ENCODE measurements at regions not wholly inside any gene's neighbourhood (a gene's known extent, or its start where the extent isn't known, plus 50 kb on each side); places are given as distances from the start of the nearest gene placed in this dataset.
"Not testable (repeated sequence)": the region's sequence is repeated elsewhere in the genome, so short reads cannot be mapped to it uniquely, and the experiment has no call there.

GRCh38 chr10:78605800-78606350 lies 462.9 kb upstream of the ZMIZ1 start:
- Histone ChIP-seq H3K36me3 (ENCODE audit: control insufficient read depth, insufficient read depth, low read length) (no peaks in the 10 kb centered on the region), H3K27me3 (ENCODE audit: control insufficient read depth, insufficient read depth, low read length) (no peaks in the 10 kb centered on the region), H3K4me3 (ENCODE audit: low read depth, low read length) (no peak overlapping the region), H3K4me1 (ENCODE audit: control insufficient read depth, insufficient read depth, low read length) (no peaks in the 10 kb centered on the region), H3K9ac (ENCODE audit: low read depth, low read length) (no peak overlapping the region), H3K9me3 (ENCODE audit: control insufficient read depth, insufficient read depth, low read length) (no peaks in the 10 kb centered on the region; the same call in 1 of the 2 replicates), H3K27ac (ENCODE audit: low read depth, low read length) (no peak overlapping the region)

DNA sequence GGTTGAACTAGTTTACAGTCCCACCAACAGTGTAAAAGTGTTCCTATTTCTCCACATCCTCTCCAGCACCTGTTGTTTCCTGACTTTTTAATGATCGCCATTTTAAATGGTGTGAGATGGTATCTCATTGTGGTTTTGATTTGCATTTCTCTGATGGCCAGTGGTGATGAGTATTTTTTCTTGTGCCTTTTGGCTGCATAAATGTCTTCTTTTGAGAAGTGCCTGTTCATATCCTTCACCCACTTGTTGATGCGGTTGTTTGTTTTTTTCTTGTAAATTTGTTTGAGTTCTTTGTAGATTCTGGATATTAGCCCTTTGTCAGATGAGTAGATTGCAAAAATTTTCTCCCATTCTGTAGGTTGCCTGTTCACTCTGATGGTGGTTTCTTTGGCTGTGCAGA lies 462.0 kb upstream of the ZMIZ1 start:
- not testable (repeated sequence) for H3K27ac ChIP-seq (ENCODE audit: low read depth, low read length); H3K9me3 ChIP-seq (ENCODE audit: control insufficient read depth, insufficient read depth, low read length); H3K4me1 ChIP-seq (ENCODE audit: control insufficient read depth, insufficient read depth, low read length); H3K4me3 ChIP-seq (ENCODE audit: low read depth, low read length); H3K27me3 ChIP-seq (ENCODE audit: control insufficient read depth, insufficient read depth, low read length); H3K36me3 ChIP-seq (ENCODE audit: control insufficient read depth, insufficient read depth, low read length); H3K9ac ChIP-seq (ENCODE audit: low read depth, low read length)

DNA sequence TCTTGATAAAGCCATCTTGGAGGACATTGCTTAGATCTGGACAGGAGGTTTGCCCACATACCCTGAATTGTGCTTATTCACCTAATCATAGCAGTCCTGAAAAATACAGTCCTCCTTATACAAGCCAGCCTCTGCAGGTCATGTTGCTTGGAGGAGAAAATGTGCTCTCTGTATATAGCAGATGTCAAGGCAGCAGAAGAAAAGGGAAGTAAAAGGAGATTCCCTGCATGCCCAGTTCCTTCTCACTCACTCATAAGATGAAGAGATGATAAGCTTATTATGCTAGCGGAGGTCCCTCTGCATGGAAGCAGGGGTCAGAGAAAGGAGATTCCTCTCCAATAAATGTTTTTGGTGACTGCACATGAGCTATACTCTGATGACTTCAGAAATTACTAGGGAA lies 458.8 kb upstream of the ZMIZ1 start:
- H3K36me3 ChIP-seq (ENCODE audit: control insufficient read depth, insufficient read depth, low read length), result no peaks in the 10 kb centered on the region
- no peaks in the 10 kb centered on the region; the same call in 1 of the 2 replicates for H3K9me3 ChIP-seq (ENCODE audit: control insufficient read depth, insufficient read depth, low read length)
- no peak overlapping the region for H3K27ac ChIP-seq (ENCODE audit: low read depth, low read length)
- no peak overlapping the region for H3K4me3 ChIP-seq (ENCODE audit: low read depth, low read length)
- H3K9ac ChIP-seq (ENCODE audit: low read depth, low read length), result no peak overlapping the region
- no peaks in the 10 kb centered on the region; the same call in 1 of the 2 replicates for H3K27me3 ChIP-seq (ENCODE audit: control insufficient read depth, insufficient read depth, low read length)
- H3K4me1 ChIP-seq (ENCODE audit: control insufficient read depth, insufficient read depth, low read length), result no peaks in the 10 kb centered on the region

- no peak overlapping the region for H3K9ac ChIP-seq (ENCODE audit: low read depth, low read length)
- H3K4me1 ChIP-seq (ENCODE audit: control insufficient read depth, insufficient read depth, low read length), result no peaks in the 10 kb centered on the region
- no peak overlapping the region for H3K27ac ChIP-seq (ENCODE audit: low read depth, low read length)
- no peaks in the 10 kb centered on the region; the same call in 1 of the 2 replicates for H3K9me3 ChIP-seq (ENCODE audit: control insufficient read depth, insufficient read depth, low read length)
- H3K36me3 ChIP-seq (ENCODE audit: control insufficient read depth, insufficient read depth, low read length), result no peaks in the 10 kb centered on the region
- no peak overlapping the region for H3K4me3 ChIP-seq (ENCODE audit: low read depth, low read length)
- H3K27me3 ChIP-seq (ENCODE audit: control insufficient read depth, insufficient read depth, low read length), result no peaks in the 10 kb centered on the region; the same call in 1 of the 2 replicates
Observed at GRCh38 chr10:78613132-78613531, 455.6 kb upstream of the ZMIZ1 start.

DNA sequence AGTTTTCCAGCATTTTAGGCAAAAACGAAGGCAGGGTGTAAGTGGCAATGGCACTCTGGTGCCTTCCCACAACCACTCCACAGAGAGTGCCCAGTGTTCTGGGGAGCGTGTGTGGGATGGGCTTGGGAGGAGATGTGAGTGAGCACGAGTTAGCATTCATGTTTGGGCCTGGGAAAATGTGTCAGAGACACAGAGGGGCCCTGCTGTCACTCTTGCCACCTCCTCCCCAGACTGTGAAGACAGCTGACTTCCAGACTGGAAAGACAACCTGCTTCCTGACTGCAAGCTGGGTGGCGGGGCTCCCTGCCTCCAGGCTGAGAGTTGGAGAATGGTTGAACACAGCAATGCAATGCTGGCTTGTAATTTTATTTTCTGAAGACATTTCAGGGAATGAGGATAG lies 454.5 kb upstream of the ZMIZ1 start:
- no peak overlapping the region for H3K4me3 ChIP-seq (ENCODE audit: low read depth, low read length)

DNA sequence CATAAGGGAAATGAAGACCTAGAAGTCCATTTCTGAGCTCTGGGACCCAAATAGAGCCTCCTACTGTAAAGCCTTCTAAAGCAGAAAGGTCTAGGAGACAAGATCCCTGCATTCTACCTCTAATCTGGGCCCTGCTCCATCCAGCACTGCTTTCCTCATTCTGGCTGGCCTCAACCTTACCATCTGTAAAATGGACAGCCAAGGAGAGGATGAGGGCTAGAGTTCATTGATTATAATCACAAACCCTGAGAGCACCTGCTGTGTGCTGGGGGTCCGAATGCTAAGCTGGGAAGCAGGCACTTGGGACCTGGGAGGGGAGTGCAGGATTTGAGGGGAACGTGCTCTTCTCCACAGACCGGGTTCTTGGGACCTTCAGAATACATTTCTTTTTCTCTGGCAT lies 454.0 kb upstream of the ZMIZ1 start:
- H3K27me3 ChIP-seq (ENCODE audit: control insufficient read depth, insufficient read depth, low read length), result no peaks in the 10 kb centered on the region; the same call in 1 of the 2 replicates
- no peaks in the 10 kb centered on the region for H3K36me3 ChIP-seq (ENCODE audit: control insufficient read depth, insufficient read depth, low read length)
- H3K4me3 ChIP-seq (ENCODE audit: low read depth, low read length), result no peak overlapping the region
- H3K9me3 ChIP-seq (ENCODE audit: control insufficient read depth, insufficient read depth, low read length), result no peaks in the 10 kb centered on the region; the same call in 1 of the 2 replicates
- no peak overlapping the region for H3K9ac ChIP-seq (ENCODE audit: low read depth, low read length)
- H3K4me1 ChIP-seq (ENCODE audit: control insufficient read depth, insufficient read depth, low read length), result no peaks in the 10 kb centered on the region
- no peak overlapping the region for H3K27ac ChIP-seq (ENCODE audit: low read depth, low read length)

More for the DNA sequence above, 454.5 kb upstream of the ZMIZ1 start:
- H3K27me3 ChIP-seq (ENCODE audit: control insufficient read depth, insufficient read depth, low read length), result no peaks in the 10 kb centered on the region; the same call in 1 of the 2 replicates
- no peaks in the 10 kb centered on the region; the same call in 1 of the 2 replicates for H3K9me3 ChIP-seq (ENCODE audit: control insufficient read depth, insufficient read depth, low read length)
- H3K9ac ChIP-seq (ENCODE audit: low read depth, low read length), result no peak overlapping the region
- no peaks in the 10 kb centered on the region for H3K4me1 ChIP-seq (ENCODE audit: control insufficient read depth, insufficient read depth, low read length)
- H3K27ac ChIP-seq (ENCODE audit: low read depth, low read length), result no peak overlapping the region
- H3K36me3 ChIP-seq (ENCODE audit: control insufficient read depth, insufficient read depth, low read length), result no peaks in the 10 kb centered on the region

GRCh38 chr10:78616125-78616695 lies 452.6 kb upstream of the ZMIZ1 start:
- H3K36me3 ChIP-seq (ENCODE audit: control insufficient read depth, insufficient read depth, low read length), result no peaks in the 10 kb centered on the region
- no peaks in the 10 kb centered on the region for H3K9me3 ChIP-seq (ENCODE audit: control insufficient read depth, insufficient read depth, low read length)
- H3K4me1 ChIP-seq (ENCODE audit: control insufficient read depth, insufficient read depth, low read length), result no peaks in the 10 kb centered on the region
- no peak overlapping the region for H3K27ac ChIP-seq (ENCODE audit: low read depth, low read length)
- no peak overlapping the region for H3K4me3 ChIP-seq (ENCODE audit: low read depth, low read length)
- no peaks in the 10 kb centered on the region; the same call in 1 of the 2 replicates for H3K27me3 ChIP-seq (ENCODE audit: control insufficient read depth, insufficient read depth, low read length)
- no peak overlapping the region for H3K9ac ChIP-seq (ENCODE audit: low read depth, low read length)

- no peak overlapping the region for H3K4me3 ChIP-seq (ENCODE audit: low read depth, low read length)
- H3K27ac ChIP-seq (ENCODE audit: low read depth, low read length), result no peak overlapping the region
- H3K36me3 ChIP-seq (ENCODE audit: control insufficient read depth, insufficient read depth, low read length), result no peaks in the 10 kb centered on the region
- no peaks in the 10 kb centered on the region for H3K9me3 ChIP-seq (ENCODE audit: control insufficient read depth, insufficient read depth, low read length)
- no peak overlapping the region for H3K9ac ChIP-seq (ENCODE audit: low read depth, low read length)
- no peaks in the 10 kb centered on the region; the same call in 1 of the 2 replicates for H3K27me3 ChIP-seq (ENCODE audit: control insufficient read depth, insufficient read depth, low read length)
- no peaks in the 10 kb centered on the region for H3K4me1 ChIP-seq (ENCODE audit: control insufficient read depth, insufficient read depth, low read length)
Observed at GRCh38 chr10:78617115-78617514, 451.7 kb upstream of the ZMIZ1 start.

- no peaks in the 10 kb centered on the region for H3K4me1 ChIP-seq (ENCODE audit: control insufficient read depth, insufficient read depth, low read length)
- H3K9ac ChIP-seq (ENCODE audit: low read depth, low read length), result no peak overlapping the region
- no peaks in the 10 kb centered on the region for H3K9me3 ChIP-seq (ENCODE audit: control insufficient read depth, insufficient read depth, low read length)
- H3K27me3 ChIP-seq (ENCODE audit: control insufficient read depth, insufficient read depth, low read length), result no peaks in the 10 kb centered on the region; the same call in 1 of the 2 replicates
- H3K4me3 ChIP-seq (ENCODE audit: low read depth, low read length), result no peak overlapping the region
- no peaks in the 10 kb centered on the region for H3K36me3 ChIP-seq (ENCODE audit: control insufficient read depth, insufficient read depth, low read length)
- no peak overlapping the region for H3K27ac ChIP-seq (ENCODE audit: low read depth, low read length)
Observed at GRCh38 chr10:78617631-78618030, 451.1 kb upstream of the ZMIZ1 start.

DNA sequence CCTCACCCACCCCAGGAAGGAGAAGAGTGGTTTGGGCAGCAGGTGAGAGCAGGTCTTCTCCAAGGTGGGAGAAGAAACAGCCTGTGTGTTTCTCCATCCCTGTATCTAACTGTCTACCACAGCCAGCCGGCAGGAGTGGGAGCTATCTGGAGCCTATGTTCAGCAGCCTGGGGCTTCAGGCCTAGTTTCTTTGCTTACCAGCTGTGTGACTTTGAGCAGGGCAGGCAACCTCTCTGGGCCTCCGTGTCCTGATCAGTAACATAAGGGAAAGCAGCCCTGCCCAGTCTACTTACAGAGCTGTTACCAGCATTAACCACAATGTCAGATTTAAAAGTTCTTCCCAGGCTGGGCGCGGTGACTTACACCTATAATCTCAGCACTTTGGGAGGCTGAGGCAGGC lies 450.7 kb upstream of the ZMIZ1 start:
- Histone ChIP-seq H3K9me3 (ENCODE audit: control insufficient read depth, insufficient read depth, low read length) (no peaks in the 10 kb centered on the region), H3K4me3 (ENCODE audit: low read depth, low read length) (no peak overlapping the region), H3K9ac (ENCODE audit: low read depth, low read length) (no peak overlapping the region), H3K27ac (ENCODE audit: low read depth, low read length) (no peak overlapping the region), H3K36me3 (ENCODE audit: control insufficient read depth, insufficient read depth, low read length) (no peaks in the 10 kb centered on the region), H3K4me1 (ENCODE audit: control insufficient read depth, insufficient read depth, low read length) (peaks cover under 1% of the 10 kb centered on the region; the same call in 1 of the 2 replicates), H3K27me3 (ENCODE audit: control insufficient read depth, insufficient read depth, low read length) (no peaks in the 10 kb centered on the region; the same call in 1 of the 2 replicates)

DNA sequence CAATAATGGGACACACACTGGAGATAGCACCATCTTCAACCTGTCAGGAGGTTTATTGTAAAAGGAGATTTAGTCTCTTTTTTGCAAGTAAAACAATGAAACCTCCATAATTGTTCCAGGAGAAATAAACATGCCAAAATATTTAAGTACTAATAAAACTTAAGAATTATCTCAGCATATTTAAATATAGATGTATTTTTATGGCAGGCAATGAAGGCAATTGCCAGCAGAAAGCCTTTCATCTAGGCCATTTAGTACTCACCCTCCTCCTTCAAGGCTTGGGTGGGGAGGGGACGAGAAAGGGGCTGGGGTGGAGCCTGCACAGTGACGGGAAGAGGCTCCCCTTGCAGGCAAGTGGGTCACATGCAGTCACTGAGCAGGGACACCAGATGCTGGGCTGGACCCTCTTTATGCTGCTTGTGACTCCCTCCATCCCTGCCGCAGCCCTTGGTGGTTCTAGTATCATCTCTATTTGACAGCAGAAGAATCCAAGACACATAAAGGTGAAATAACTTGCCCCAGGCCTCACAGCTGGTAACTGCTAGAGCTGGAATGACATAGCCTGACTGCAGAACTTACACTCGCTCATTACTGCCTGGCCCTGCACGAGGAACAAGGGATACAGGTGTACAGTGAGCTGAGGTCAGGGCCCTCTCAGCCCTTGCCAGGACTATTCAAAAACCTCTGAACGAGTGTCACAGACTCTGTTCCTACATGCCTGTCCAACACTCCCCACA lies 449.5 kb upstream of the ZMIZ1 start:
- H3K36me3 ChIP-seq (ENCODE audit: control insufficient read depth, insufficient read depth, low read length), result no peaks in the 10 kb centered on the region
- no peak overlapping the region for H3K9ac ChIP-seq (ENCODE audit: low read depth, low read length)
- no peak overlapping the region for H3K27ac ChIP-seq (ENCODE audit: low read depth, low read length)
- no peak overlapping the region for H3K4me3 ChIP-seq (ENCODE audit: low read depth, low read length)
- H3K4me1 ChIP-seq (ENCODE audit: control insufficient read depth, insufficient read depth, low read length), result peaks cover 12% of the 10 kb centered on the region; the same call in 1 of the 2 replicates
- no peaks in the 10 kb centered on the region; the same call in none of the 2 replicates for H3K27me3 ChIP-seq (ENCODE audit: control insufficient read depth, insufficient read depth, low read length)
- H3K9me3 ChIP-seq (ENCODE audit: control insufficient read depth, insufficient read depth, low read length), result no peaks in the 10 kb centered on the region
